GM23338 (cell line): ENCODE measurements at regions not wholly inside any gene's neighbourhood (a gene's known extent, or its start where the extent isn't known, plus 50 kb on each side); places are given as distances from the start of the nearest gene placed in this dataset.

Experiments
- CREB1 ChIP-seq: fragments of 250-450 bp; sonication (Bioruptor Pico); IDR thresholded peaks from 2 replicates; pipeline ENCODE4 v1.5.0; 2020; ENCODE audit warnings: low read depth, mild to moderate bottlenecking, moderate library complexity
- EZH2 ChIP-seq: fragments of 200-600 bp; sonication (generic); IDR thresholded peaks from one replicate; pipeline ENCODE4 v1.8.0; 2017; ENCODE audit warnings: antibody characterized with exemption, mild to moderate bottlenecking, low read depth; ENCODE audit not compliant: unreplicated experiment
- EZH2phosphoT487 ChIP-seq: fragments of 200-600 bp; sonication (generic); IDR thresholded peaks from one replicate; pipeline ENCODE4 v1.8.1; 2018; ENCODE audit warnings: antibody characterized with exemption; ENCODE audit not compliant: unreplicated experiment
- JUNB ChIP-seq: IDR thresholded peaks from one replicate; pipeline ENCODE4 v1.6.1; 2016; ENCODE audit warnings: antibody characterized with exemption; ENCODE audit not compliant: unreplicated experiment
- NANOG ChIP-seq: IDR thresholded peaks from 2 replicates; pipeline ENCODE4 v1.6.1; 2016; ENCODE audit warnings: antibody characterized with exemption, borderline replicate concordance
- POLR2AphosphoS5 ChIP-seq: IDR thresholded peaks from 2 replicates; pipeline ENCODE4 v1.6.1; 2016; ENCODE audit warnings: antibody characterized with exemption, low read depth
- STAT1 ChIP-seq: IDR thresholded peaks from one replicate; pipeline ENCODE4 v1.6.1; 2016; ENCODE audit warnings: antibody characterized with exemption; ENCODE audit not compliant: unreplicated experiment
- ZNF331 ChIP-seq: fragments of 250-450 bp; sonication (Bioruptor Pico); IDR thresholded peaks from 2 replicates; pipeline ENCODE4 v1.5.0; 2020; ENCODE audit warnings: low read depth, mild to moderate bottlenecking, moderate library complexity
- TF ChIP-seq, protein P1 (sequence below), 2 experiments: fragments of 200-600 bp in 1 of 2; sonication (generic) in 1 of 2; conservative IDR thresholded peaks; 2 replicates each; pipeline versions ENCODE4 v1.5.1 to v1.6.1; 2016 to 2017; ENCODE audit warnings: antibody characterized with exemption in 2 of 2, low read depth in 2 of 2, mild to moderate bottlenecking in 2 of 2, moderate library complexity in 1 of 2
- TF ChIP-seq, protein P2 (sequence below): IDR thresholded peaks from one replicate; pipeline ENCODE4 v1.6.1; 2018; ENCODE audit warnings: antibody characterized with exemption; ENCODE audit not compliant: unreplicated experiment
- TF ChIP-seq, protein P3 (sequence below): IDR thresholded peaks from 2 replicates; pipeline ENCODE4 v1.6.1; 2016; ENCODE audit warnings: antibody characterized with exemption
- TF ChIP-seq, protein P4 (sequence below): fragments of 250-450 bp; sonication (Bioruptor Pico); IDR thresholded peaks from 2 replicates; pipeline ENCODE4 v1.5.0; 2020; ENCODE audit warnings: mild to moderate bottlenecking, moderate library complexity

DNA sequence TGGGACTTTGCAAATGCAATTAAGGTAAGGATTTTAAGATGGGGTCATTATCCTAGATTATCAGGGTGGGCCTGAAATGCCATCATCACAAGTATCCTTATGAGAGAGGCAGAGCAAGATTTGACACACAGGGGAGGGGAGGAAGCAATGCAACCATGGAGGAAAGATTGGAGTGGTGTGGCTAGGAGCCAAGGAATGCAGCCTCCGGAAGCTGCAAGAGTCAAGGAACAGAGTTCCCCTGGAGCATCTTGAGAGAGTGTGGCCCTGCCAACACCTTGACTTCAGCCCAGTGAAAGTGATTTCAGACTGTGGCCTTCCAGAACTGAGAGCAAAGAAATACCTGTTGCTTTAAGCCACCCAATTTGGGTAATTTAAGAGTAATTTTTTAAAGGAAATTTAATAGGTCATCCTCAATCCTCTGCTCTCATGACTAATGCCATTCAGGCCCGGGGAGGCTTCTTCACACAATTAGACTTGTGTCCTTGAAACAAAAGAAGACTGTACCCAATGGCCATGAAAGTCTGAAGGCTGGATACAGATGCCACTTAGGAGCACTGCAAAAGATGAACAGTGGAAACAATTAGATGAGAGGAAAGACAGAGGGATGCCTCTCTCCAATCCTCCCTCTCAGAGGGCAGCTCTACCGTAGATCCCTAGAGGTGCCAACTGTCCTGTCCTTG is 250.3 kb upstream of the ID2 start:
- TF ChIP-seq, protein P1, sequence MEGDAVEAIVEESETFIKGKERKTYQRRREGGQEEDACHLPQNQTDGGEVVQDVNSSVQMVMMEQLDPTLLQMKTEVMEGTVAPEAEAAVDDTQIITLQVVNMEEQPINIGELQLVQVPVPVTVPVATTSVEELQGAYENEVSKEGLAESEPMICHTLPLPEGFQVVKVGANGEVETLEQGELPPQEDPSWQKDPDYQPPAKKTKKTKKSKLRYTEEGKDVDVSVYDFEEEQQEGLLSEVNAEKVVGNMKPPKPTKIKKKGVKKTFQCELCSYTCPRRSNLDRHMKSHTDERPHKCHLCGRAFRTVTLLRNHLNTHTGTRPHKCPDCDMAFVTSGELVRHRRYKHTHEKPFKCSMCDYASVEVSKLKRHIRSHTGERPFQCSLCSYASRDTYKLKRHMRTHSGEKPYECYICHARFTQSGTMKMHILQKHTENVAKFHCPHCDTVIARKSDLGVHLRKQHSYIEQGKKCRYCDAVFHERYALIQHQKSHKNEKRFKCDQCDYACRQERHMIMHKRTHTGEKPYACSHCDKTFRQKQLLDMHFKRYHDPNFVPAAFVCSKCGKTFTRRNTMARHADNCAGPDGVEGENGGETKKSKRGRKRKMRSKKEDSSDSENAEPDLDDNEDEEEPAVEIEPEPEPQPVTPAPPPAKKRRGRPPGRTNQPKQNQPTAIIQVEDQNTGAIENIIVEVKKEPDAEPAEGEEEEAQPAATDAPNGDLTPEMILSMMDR (conservative IDR thresholded peaks at IDR 0.05; ENCODE audit: low read depth in 2 of 2) = no peak
- TF ChIP-seq EZH2 (no peak), POLR2AphosphoS5 (no peak), EZH2phosphoT487 (no peak), STAT1 (no peak), CREB1 (CRISPR knock-in tag) (no peak), JUNB (no peak), ZNF331 (CRISPR knock-in tag) (no peak), NANOG (no peak)
- TF ChIP-seq, protein P2, sequence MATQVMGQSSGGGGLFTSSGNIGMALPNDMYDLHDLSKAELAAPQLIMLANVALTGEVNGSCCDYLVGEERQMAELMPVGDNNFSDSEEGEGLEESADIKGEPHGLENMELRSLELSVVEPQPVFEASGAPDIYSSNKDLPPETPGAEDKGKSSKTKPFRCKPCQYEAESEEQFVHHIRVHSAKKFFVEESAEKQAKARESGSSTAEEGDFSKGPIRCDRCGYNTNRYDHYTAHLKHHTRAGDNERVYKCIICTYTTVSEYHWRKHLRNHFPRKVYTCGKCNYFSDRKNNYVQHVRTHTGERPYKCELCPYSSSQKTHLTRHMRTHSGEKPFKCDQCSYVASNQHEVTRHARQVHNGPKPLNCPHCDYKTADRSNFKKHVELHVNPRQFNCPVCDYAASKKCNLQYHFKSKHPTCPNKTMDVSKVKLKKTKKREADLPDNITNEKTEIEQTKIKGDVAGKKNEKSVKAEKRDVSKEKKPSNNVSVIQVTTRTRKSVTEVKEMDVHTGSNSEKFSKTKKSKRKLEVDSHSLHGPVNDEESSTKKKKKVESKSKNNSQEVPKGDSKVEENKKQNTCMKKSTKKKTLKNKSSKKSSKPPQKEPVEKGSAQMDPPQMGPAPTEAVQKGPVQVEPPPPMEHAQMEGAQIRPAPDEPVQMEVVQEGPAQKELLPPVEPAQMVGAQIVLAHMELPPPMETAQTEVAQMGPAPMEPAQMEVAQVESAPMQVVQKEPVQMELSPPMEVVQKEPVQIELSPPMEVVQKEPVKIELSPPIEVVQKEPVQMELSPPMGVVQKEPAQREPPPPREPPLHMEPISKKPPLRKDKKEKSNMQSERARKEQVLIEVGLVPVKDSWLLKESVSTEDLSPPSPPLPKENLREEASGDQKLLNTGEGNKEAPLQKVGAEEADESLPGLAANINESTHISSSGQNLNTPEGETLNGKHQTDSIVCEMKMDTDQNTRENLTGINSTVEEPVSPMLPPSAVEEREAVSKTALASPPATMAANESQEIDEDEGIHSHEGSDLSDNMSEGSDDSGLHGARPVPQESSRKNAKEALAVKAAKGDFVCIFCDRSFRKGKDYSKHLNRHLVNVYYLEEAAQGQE = no peak
- TF ChIP-seq, protein P3, sequence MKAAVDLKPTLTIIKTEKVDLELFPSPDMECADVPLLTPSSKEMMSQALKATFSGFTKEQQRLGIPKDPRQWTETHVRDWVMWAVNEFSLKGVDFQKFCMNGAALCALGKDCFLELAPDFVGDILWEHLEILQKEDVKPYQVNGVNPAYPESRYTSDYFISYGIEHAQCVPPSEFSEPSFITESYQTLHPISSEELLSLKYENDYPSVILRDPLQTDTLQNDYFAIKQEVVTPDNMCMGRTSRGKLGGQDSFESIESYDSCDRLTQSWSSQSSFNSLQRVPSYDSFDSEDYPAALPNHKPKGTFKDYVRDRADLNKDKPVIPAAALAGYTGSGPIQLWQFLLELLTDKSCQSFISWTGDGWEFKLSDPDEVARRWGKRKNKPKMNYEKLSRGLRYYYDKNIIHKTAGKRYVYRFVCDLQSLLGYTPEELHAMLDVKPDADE = no peak
- TF ChIP-seq, protein P4, sequence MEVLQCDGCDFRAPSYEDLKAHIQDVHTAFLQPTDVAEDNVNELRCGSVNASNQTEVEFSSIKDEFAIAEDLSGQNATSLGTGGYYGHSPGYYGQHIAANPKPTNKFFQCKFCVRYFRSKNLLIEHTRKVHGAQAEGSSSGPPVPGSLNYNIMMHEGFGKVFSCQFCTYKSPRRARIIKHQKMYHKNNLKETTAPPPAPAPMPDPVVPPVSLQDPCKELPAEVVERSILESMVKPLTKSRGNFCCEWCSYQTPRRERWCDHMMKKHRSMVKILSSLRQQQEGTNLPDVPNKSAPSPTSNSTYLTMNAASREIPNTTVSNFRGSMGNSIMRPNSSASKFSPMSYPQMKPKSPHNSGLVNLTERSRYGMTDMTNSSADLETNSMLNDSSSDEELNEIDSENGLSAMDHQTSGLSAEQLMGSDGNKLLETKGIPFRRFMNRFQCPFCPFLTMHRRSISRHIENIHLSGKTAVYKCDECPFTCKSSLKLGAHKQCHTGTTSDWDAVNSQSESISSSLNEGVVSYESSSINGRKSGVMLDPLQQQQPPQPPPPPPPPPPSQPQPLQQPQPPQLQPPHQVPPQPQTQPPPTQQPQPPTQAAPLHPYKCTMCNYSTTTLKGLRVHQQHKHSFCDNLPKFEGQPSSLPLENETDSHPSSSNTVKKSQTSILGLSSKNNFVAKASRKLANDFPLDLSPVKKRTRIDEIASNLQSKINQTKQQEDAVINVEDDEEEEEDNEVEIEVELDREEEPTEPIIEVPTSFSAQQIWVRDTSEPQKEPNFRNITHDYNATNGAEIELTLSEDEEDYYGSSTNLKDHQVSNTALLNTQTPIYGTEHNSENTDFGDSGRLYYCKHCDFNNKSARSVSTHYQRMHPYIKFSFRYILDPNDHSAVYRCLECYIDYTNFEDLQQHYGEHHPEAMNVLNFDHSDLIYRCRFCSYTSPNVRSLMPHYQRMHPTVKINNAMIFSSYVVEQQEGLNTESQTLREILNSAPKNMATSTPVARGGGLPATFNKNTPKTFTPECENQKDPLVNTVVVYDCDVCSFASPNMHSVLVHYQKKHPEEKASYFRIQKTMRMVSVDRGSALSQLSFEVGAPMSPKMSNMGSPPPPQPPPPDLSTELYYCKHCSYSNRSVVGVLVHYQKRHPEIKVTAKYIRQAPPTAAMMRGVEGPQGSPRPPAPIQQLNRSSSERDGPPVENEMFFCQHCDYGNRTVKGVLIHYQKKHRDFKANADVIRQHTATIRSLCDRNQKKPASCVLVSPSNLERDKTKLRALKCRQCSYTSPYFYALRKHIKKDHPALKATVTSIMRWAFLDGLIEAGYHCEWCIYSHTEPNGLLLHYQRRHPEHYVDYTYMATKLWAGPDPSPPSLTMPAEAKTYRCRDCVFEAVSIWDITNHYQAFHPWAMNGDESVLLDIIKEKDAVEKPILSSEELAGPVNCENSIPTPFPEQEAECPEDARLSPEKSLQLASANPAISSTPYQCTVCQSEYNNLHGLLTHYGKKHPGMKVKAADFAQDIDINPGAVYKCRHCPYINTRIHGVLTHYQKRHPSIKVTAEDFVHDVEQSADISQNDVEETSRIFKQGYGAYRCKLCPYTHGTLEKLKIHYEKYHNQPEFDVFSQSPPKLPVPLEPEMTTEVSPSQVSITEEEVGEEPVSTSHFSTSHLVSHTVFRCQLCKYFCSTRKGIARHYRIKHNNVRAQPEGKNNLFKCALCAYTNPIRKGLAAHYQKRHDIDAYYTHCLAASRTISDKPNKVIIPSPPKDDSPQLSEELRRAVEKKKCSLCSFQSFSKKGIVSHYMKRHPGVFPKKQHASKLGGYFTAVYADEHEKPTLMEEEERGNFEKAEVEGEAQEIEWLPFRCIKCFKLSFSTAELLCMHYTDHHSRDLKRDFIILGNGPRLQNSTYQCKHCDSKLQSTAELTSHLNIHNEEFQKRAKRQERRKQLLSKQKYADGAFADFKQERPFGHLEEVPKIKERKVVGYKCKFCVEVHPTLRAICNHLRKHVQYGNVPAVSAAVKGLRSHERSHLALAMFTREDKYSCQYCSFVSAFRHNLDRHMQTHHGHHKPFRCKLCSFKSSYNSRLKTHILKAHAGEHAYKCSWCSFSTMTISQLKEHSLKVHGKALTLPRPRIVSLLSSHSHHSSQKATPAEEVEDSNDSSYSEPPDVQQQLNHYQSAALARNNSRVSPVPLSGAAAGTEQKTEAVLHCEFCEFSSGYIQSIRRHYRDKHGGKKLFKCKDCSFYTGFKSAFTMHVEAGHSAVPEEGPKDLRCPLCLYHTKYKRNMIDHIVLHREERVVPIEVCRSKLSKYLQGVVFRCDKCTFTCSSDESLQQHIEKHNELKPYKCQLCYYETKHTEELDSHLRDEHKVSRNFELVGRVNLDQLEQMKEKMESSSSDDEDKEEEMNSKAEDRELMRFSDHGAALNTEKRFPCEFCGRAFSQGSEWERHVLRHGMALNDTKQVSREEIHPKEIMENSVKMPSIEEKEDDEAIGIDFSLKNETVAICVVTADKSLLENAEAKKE (CRISPR knock-in tag) = no peak
